ENCODE measurements at regions not wholly inside any gene's neighbourhood (a gene's known extent, or its start where the extent isn't known, plus 50 kb on each side); places are given as distances from the start of the nearest gene placed in this dataset.

DNA sequence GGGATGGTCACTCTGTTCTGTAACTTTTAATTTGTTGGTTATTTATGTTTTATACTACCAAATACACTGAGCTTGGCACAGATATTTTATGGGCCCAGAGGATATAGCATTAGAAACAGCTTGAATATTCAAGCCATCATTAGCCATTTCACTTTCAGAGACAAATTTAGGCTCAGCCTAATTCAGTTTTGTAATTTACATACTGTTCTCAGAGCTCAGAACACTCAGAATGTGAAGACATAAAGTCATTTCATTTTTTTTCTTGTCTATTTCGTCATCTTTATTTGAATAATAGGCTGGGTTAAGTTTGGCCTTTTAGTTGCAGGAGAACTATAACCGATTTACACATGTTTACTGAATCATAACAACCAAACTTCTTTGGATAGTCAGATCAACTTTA, 361.7 kb downstream of the SNAPC1 start:
- no peak overlapping the region for H3K27ac ChIP-seq
- no peak overlapping the region for H3K4me3 ChIP-seq

- Histone ChIP-seq H3K27ac (no peak overlapping the region), H3K4me3 (no peak overlapping the region)
Measured at GRCh38 chr14:62125793-62126192, 363.6 kb downstream of the SNAPC1 start.

DNA sequence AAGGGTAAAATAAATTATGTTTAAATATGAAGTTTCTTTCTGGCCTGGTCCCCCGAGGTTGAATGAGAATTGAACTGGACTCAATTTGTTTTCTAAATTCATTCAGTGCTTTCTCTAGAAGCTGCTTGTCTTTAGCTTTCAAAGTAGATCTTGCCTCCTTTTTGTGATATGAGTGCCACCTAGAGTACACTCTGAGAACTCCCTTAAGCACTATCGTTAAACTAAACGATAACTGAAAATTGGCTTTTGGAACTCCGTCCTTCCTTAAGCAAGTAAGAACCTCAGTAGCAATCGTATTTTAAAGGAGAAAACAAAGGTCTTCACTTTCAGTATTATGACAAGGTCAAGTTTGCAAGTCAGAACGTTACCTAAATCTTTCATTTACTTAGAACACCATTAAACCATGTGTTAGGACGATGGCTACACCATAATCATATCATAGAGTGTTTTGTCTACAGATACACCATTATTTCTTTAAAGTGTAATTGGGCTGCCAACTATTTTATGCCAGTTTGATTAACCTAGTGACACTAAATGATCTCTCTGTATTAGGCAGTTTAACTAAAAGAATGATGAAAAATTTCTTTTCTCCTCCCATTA, 364.8 kb downstream of the SNAPC1 start:
- H3K27ac ChIP-seq = no peak overlapping the region

GRCh38 chr14:62130441-62130840, 368.2 kb downstream of the SNAPC1 start:
- no peak overlapping the region for H3K4me3 ChIP-seq
- H3K27ac ChIP-seq = no peak overlapping the region

More for the DNA sequence above, 364.8 kb downstream of the SNAPC1 start:
- no peak overlapping the region for H3K4me3 ChIP-seq

- peak overlapping the region in 4 of 21 experiments; percentile 14 to 45 (median 22) for H3K27ac ChIP-seq
- no peak overlapping the region for H3K4me3 ChIP-seq
Measured at GRCh38 chr14:62133776-62134550, 371.7 kb downstream of the SNAPC1 start.

- Histone ChIP-seq H3K4me3 (no peak overlapping the region), H3K27ac (peak overlapping the region in 12 of 21 experiments; percentile 5 to 83 (median 46))
Measured at GRCh38 chr14:62138593-62138992, 376.4 kb downstream of the SNAPC1 start.

DNA sequence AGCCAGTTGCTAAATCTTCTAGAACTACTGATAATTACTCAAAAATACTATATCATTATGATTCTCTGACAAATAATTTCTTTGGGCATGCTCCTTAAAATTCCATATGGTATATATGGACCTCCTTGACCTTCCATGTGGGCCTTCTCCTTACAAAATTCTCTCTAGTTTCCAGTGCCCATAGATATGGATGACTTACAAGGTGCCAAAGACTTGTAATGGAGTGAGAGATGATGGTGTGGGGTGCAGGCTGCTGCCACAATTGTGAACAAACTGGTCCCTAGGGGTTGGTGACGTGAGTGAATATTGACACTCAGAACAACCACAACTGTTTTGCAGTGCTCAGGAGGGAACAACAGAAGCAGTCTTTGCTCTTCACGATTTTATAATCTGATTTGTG, 378.9 kb downstream of the SNAPC1 start:
- H3K4me3 ChIP-seq = no peak overlapping the region
- H3K27ac ChIP-seq = no peak overlapping the region

DNA sequence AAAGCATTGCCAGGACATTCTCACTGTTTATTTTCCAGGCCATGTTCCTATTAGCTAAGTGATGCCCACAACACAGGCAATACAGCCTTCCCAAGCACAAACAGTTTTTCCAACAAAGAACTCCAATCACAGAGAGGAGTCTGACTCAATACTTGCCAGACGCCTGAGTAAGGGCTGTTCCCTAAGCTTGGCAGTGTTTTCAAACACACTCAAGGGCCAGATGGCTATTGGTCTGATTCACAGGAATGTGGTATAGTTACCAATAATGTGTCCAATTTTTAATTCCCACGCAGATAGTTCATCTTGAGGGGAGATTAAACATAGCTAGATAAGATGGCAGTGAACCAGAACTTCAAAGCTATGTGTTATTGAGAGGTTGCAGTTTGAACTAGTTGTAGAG, 381.0 kb downstream of the SNAPC1 start:
- Histone ChIP-seq H3K27ac (peak overlapping the region in 6 of 21 experiments; percentile 8 to 59 (median 20)), H3K4me3 (no peak overlapping the region)

- H3K4me3 ChIP-seq = no peak overlapping the region
- H3K27ac ChIP-seq = peak overlapping the region in 2 of 21 experiments; percentile 11 to 20
Measured at GRCh38 chr14:62144863-62145262, 382.6 kb downstream of the SNAPC1 start.

- H3K27ac ChIP-seq = no peak overlapping the region
Measured at GRCh38 chr14:62146030-62146429, 383.8 kb downstream of the SNAPC1 start.

DNA sequence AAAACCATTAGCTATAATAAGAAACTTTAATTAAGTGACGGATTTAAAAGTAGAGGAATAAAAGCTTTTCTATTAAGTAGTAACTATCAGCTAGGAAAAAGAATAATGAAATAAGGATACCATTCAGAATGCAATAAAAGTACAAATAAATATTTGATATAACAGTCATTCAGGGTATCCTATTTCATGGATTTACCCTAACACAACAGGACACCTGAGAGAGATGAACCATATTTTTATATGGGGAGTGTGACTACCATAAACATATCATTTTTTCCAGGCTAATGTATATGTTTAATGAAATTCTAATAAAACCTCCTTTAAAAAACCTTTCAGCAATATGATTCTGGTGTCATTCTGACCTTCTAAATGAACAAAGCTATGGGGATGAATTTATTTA, 393.8 kb downstream of the SNAPC1 start:
- no peak overlapping the region for H3K4me3 ChIP-seq
- no peak overlapping the region for H3K27ac ChIP-seq

More at GRCh38 chr14:62146030-62146429, 383.8 kb downstream of the SNAPC1 start:
- H3K4me3 ChIP-seq = no peak overlapping the region

GRCh38 chr14:62158779-62159178, 396.6 kb downstream of the SNAPC1 start:
- Histone ChIP-seq H3K4me3 (no peak overlapping the region), H3K27ac (no peak overlapping the region)

- Histone ChIP-seq H3K4me3 (no peak overlapping the region), H3K27ac (no peak overlapping the region)
Measured at GRCh38 chr14:62159314-62159713, 397.1 kb downstream of the SNAPC1 start.

DNA sequence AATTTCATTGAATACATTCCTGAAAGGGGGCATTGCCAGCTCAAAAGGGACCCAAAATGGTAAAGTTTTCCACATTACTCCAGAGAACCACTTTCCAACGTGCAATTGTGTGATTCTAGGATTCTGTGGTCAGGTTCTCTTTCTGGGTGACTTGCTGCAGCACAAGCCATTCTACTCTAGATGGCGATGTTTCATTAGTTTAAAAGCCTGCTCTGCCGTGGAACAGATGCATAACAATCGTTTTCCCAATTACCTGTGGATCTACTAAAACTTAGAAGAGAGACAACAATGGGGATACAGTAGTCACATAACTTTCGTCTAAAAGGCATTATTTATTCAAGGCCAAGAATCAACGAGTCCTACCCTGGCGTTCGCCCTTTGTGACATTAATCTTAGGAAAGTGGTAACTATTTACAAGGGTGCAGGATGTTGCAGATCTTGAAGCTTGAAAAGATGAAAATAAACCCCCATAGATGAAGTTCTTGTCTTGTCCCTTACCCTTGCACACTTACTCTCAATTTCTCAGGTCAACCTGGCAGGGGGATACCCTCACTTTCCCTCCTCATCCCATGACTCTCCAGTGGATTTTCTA, 400.9 kb downstream of the SNAPC1 start:
- H3K27ac ChIP-seq = no peak overlapping the region
- no peak overlapping the region for H3K4me3 ChIP-seq

DNA sequence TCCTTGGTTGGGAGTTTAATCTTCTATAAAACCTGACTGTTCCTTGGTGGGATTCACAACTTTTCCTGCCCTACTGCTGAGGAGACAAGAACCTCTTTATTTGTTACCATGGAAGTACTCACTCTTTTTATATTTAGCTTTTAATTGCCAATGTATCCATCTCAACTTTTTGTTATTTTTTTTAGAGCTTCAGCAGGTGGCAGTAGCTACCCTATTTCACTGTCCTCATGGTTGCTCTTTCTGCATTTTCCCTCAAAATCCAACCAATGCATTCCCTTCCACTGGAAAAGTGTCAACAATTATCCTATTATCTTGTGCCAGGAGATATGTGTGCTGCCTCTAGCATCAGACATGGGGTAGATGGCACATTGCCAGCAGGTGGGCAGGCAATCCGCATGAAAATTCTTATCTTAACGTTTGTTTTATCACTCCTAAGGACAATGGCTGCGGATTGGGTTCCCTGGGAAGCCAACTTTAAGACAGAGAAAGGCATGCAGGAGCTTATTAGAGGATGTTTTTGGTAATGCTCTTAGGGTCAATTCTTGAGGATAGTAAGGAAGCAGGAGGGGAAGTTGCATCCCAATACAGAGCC, 406.4 kb downstream of the SNAPC1 start:
- H3K27ac ChIP-seq = no peak overlapping the region
- no peak overlapping the region for H3K4me3 ChIP-seq

DNA sequence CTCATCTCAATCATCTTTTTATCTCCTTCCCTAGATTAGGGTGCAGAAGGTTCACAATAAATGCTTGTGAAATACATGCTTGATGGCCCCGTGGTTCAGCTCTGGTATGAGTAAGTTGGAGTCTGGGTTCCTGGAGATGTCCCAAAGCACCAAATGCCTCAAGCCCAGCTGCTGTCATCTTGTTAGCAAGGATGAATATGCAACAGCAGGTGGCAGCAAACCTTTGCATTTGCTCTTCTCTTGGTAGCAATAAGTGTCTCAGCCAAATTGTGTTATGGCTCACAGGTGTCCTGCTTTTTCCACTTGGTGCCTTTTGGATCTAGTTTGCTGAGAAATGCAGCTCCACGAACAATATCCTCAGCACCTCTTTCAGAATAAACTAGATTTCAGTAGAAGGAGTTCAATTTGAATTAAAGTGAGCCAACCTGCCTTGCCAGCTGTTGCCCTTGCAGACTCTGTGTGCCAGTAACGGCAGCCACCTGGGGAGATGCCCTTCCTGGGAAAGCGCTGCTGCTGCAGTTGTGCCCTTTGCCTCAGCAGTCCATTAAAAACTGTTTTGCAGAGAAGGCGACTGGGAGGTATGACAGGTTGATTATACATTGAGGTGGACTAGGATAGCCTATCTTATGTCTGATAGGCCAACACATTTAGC, 417.3 kb downstream of the SNAPC1 start:
- Histone ChIP-seq H3K27ac (no peak overlapping the region), H3K4me3 (no peak overlapping the region)

GRCh38 chr14:62181591-62181990, 419.4 kb downstream of the SNAPC1 start:
- Histone ChIP-seq H3K4me3 (no peak overlapping the region), H3K27ac (no peak overlapping the region)

DNA sequence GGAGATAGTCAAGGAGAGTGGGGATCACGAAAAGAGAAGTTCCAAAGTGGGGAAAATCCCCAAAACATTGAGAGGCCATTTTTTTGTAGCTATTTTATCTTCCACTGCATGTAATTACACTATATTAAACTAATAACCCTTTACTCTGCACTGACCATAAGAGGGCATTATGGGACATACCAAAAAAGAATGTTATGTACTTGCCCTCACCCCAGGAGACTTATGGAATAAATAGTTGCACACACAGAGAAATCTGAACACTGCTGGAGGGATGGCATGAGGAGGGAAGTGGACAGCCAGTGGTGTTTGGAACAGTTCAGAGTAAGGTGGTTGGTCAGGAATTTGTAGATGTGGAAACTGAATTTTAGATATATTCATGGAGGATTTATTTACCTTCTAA, 422.9 kb downstream of the SNAPC1 start:
- H3K4me3 ChIP-seq = no peak overlapping the region
- no peak overlapping the region for H3K27ac ChIP-seq

DNA sequence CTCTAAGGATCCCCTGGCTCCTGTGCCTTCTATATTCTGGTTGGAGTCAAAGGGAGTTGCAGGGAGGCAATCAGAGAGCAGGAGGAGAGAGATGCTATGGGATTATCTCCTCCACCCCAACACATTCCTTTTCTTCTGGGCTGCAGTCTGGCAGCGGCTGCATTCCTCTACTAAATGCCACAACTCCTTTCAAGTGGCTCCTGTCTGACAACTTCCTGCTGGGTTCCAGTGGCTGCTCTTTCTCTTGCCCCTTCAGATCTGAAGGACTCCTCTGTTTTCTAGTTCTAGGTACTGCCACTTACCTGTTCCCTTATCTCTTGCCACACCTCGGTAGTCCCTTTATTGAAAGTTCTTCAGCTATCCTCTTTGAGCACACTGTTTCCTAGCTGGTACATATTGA, 425.0 kb downstream of the SNAPC1 start:
- H3K27ac ChIP-seq = no peak overlapping the region
- no peak overlapping the region for H3K4me3 ChIP-seq

DNA sequence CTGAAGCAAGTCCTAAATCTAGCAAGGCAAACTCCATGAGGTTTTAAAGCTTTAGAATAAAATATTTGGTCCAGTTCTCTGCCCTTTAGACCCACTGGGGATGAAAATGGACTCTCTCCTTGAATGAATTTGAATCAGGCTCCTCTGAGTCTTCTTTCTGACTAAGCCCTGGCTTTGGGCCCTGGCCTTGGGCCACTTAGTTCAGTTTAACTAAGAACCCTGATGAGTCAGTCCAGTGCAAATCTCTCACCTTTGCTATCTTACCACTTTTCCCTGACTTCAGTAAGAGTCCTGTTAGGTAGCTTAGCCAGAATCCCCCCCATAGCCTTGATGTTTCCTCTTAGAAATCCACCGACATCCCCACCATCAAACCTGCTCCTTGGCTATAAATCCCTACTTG, 427.5 kb downstream of the SNAPC1 start:
- Histone ChIP-seq H3K4me3 (no peak overlapping the region), H3K27ac (no peak overlapping the region)

All from skin epidermis (tissue), 12 donors.